Brain microvascular endothelial cell (primary cell): ENCODE measurements at regions not wholly inside any gene's neighbourhood (a gene's known extent, or its start where the extent isn't known, plus 50 kb on each side); places are given as distances from the start of the nearest gene placed in this dataset.

Experiments used
- DNase-seq: peaks from one replicate; pipeline ENCODE4 v3.0.0-alpha.2; 2020
- H3K27ac ChIP-seq: fragments of 250-450 bp; sonication (Bioruptor Pico); 2 replicates; pipeline ENCODE4 v1.5.1; 2020; ENCODE audit warnings: mild to moderate bottlenecking, moderate library complexity
- H3K27me3 ChIP-seq: fragments of 250-450 bp; sonication (Bioruptor Pico); replicated peaks from 2 replicates; pipeline ENCODE4 v1.5.1; 2020; ENCODE audit warnings: mild to moderate bottlenecking
- H3K36me3 ChIP-seq: fragments of 250-450 bp; sonication (Bioruptor Pico); replicated peaks from 2 replicates; pipeline ENCODE4 v1.5.1; 2020; ENCODE audit warnings: mild to moderate bottlenecking
- H3K4me3 ChIP-seq: 2 replicates; pipeline ENCODE4 v1.5.1; 2011; ENCODE audit warnings: low read depth, mild to moderate bottlenecking, control low read depth, low read length, moderate library complexity
- CTCF ChIP-seq: IDR thresholded peaks from 2 replicates; pipeline ENCODE4 v1.5.1; 2011; ENCODE audit warnings: low read depth, mild to moderate bottlenecking, moderate library complexity, low read length, control low read depth, inconsistent platforms; ENCODE audit errors: missing control alignments
- in situ Hi-C: cut with HindIII; loops from 2 replicates; pipeline ENCODE4 v1.10.0; 2017; ENCODE audit warnings: low sequenced_read_pairs, low pct_ligation_motif_present

DNA sequence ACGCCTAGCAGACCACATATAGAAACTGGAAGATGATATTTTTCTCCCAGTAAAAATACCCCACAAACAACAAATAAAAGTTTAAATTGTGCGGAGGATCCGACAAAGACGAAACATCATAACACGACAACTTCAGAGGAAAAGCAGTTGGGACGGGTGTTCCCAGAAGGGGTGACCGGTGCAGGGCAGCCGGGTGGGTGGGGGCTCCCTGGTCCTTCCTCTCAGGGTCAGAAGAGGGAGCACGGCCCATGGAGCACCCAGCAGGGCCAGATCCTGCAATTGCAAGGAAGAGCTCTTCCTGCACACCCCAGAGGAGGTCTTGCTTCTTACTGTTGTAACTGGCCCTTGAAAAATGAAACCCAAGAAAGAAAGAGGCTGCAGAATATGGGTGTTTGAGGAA, 608.5 kb upstream of the MKI67 start:
- DNase-seq = no peak
- in situ Hi-C loops = no loop called here
- Histone ChIP-seq H3K4me3 (no peak overlapping the region), H3K36me3 (no peaks in the 10 kb centered on the region), H3K27ac (no peak overlapping the region), H3K27me3 (no peaks in the 10 kb centered on the region)
- TF ChIP-seq CTCF = no peak

- in situ Hi-C loops = no loop called here
These were observed 609.8 kb upstream of the MKI67 start for GRCh38 chr10:128735996-128736395.

GRCh38 chr10:128738386-128738915, 612.2 kb upstream of the MKI67 start:
- H3K27me3 ChIP-seq = no peaks in the 10 kb centered on the region
- no peaks in the 10 kb centered on the region for H3K36me3 ChIP-seq
- no peak for TF ChIP-seq CTCF
- H3K4me3 ChIP-seq = no peak overlapping the region
- in situ Hi-C loops = no loop called here
- no peak overlapping the region for H3K27ac ChIP-seq
- DNase-seq = no peak

More at GRCh38 chr10:128735996-128736395, 609.8 kb upstream of the MKI67 start:
- no peak for TF ChIP-seq CTCF
- no peak overlapping the region for H3K4me3 ChIP-seq
- no peak overlapping the region for H3K27ac ChIP-seq
- H3K36me3 ChIP-seq = no peaks in the 10 kb centered on the region
- DNase-seq = no peak
- H3K27me3 ChIP-seq = no peaks in the 10 kb centered on the region

GRCh38 chr10:128739930-128740329, 613.7 kb upstream of the MKI67 start:
- TF ChIP-seq CTCF = no peak
- Histone ChIP-seq H3K27ac (no peak overlapping the region), H3K27me3 (no peaks in the 10 kb centered on the region), H3K36me3 (no peaks in the 10 kb centered on the region), H3K4me3 (no peak overlapping the region)
- no peak for DNase-seq
- in situ Hi-C loops = no loop called here

- Histone ChIP-seq H3K27me3 (no peaks in the 10 kb centered on the region), H3K4me3 (no peak overlapping the region), H3K36me3 (no peaks in the 10 kb centered on the region), H3K27ac (no peak overlapping the region)
- no peak for TF ChIP-seq CTCF
- in situ Hi-C loops = no loop called here
- no peak for DNase-seq
These were observed 615.0 kb upstream of the MKI67 start for GRCh38 chr10:128741180-128741579.

DNA sequence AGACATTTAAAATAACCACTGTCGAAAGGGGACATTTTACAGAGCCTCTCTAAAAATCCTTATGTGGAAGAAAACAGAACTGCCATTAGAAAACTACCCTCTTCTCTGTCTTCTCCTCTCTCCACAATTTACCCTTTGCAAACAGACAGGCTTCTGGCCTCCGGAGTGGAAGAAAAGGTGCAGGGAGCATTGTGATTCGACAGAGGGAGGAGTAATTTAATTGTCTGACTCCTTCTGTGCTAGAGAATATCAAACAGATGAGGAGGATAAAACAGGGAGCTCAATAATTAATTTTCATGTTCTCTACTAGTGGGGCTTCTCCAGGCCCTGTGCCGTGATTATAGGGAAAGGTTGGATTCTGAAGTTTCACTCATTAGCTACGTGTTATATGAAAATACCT, 615.5 kb upstream of the MKI67 start:
- DNase-seq = no peak
- H3K36me3 ChIP-seq = no peaks in the 10 kb centered on the region
- in situ Hi-C loops = no loop called here

More for the DNA sequence above, 615.5 kb upstream of the MKI67 start:
- no peak for TF ChIP-seq CTCF
- H3K27ac ChIP-seq = no peak overlapping the region
- no peaks in the 10 kb centered on the region for H3K27me3 ChIP-seq
- H3K4me3 ChIP-seq = no peak overlapping the region
